Esophagus squamous epithelium (tissue), 5 donors: ENCODE measurements at regions not wholly inside any gene's neighbourhood (a gene's known extent, or its start where the extent isn't known, plus 50 kb on each side); places are given as distances from the start of the nearest gene placed in this dataset.

ENCODE experiments used
- DNase-seq: peaks from one replicate; lab custom pipeline; 2025; lab: John Stamatoyannopoulos, UW
- H3K27ac ChIP-seq, 4 donors: fragments of 200-600 bp; sonication (generic); one replicate each; pipeline ENCODE4 v1.5.1; 2016 to 2019; ENCODE audit warnings: mild to moderate bottlenecking in 1 of 4
- H3K27me3 ChIP-seq, 4 donors: fragments of 200-600 bp; sonication (generic); 1 replicate in 3 of 4; 2 replicates in 1 of 4; pipeline versions ENCODE4 v1.5.1 to v1.6.0; 2017 to 2021; ENCODE audit warnings: antibody characterized with exemption in 1 of 4
- H3K36me3 ChIP-seq, 3 donors: fragments of 200-600 bp; sonication (generic); one replicate each; pipeline ENCODE4 v1.5.1; 2016 to 2019
- H3K4me1 ChIP-seq, 3 donors: fragments of 200-600 bp; sonication (generic); one replicate each; pipeline ENCODE4 v1.5.1; 2017 to 2019
- H3K4me3 ChIP-seq, 4 donors: fragments of 200-600 bp; sonication (generic); 1 replicate in 3 of 4; 2 replicates in 1 of 4; pipeline ENCODE4 v1.5.1; 2016 to 2019; ENCODE audit warnings: mild to moderate bottlenecking in 2 of 4, moderate library complexity in 1 of 4
- H3K9me3 ChIP-seq, 3 donors: fragments of 200-600 bp; sonication (generic); one replicate each; pipeline ENCODE4 v1.5.1; 2016 to 2019
- POLR2A ChIP-seq, 4 donors: fragments of 450-650 bp; IDR thresholded peaks; one replicate each; pipeline ENCODE4 v1.6.1; 2017; ENCODE audit warnings: antibody characterized with exemption in 4 of 4, mild to moderate bottlenecking in 4 of 4, moderate library complexity in 3 of 4
- WGBS, 2 donors: methylation state at CpG; one replicate each; pipeline ENCODE4 v1.1.5; 2018; 5-methylcytosine and 5-hydroxymethylcytosine counted together
- intact Hi-C: fragments of 100-400 bp; cut with DNase I; formaldehyde crosslinking; loops from one replicate; pipeline ENCODE4 v1.15.0; 2022
- TF ChIP-seq, protein P1 (sequence below), 6 experiments: fragments of 450-650 bp in 4 of 6; fragments of 200-600 bp in 2 of 6; sonication (generic) in 2 of 6; IDR thresholded peaks; one replicate each; pipeline ENCODE4 v1.5.1; 2016 to 2019; ENCODE audit warnings: antibody characterized with exemption in 6 of 6, mild to moderate bottlenecking in 4 of 6, moderate library complexity in 4 of 6
- donor health status: DM: yes; HTN: yes; CAD: no.

DNA sequence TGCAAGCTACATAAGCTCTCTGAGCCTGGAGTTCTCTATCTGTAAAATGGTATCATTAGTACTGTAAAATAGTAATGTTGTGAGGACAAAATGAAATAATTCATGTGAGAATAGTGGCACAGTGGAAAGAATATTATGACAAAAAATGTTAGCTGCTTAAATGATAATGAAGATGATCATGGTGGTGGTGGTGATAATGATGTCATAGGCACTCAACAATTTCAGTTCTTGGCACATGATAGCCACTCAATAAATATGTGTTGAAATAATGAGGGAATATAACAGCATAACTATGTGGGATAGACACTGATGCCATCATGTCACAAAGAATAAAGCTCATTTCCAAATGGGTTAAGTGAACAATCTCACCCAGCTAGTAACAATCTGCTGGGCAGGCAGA, 736.3 kb downstream of the EFNB2 start:
- H3K36me3 ChIP-seq, result no peaks in the 10 kb centered on the region
- no peak overlapping the region for H3K4me3 ChIP-seq
- no peak for DNase-seq
- intact Hi-C loops, result no loop called here
- H3K4me1 ChIP-seq, result no peaks in the 10 kb centered on the region
- H3K27me3 ChIP-seq, result no peaks in the 10 kb centered on the region
- H3K27ac ChIP-seq, result no peak overlapping the region
- no peaks in the 10 kb centered on the region for H3K9me3 ChIP-seq
- no peak for TF ChIP-seq POLR2A (IDR thresholded peaks at IDR 0.05)
- TF ChIP-seq, protein P1, sequence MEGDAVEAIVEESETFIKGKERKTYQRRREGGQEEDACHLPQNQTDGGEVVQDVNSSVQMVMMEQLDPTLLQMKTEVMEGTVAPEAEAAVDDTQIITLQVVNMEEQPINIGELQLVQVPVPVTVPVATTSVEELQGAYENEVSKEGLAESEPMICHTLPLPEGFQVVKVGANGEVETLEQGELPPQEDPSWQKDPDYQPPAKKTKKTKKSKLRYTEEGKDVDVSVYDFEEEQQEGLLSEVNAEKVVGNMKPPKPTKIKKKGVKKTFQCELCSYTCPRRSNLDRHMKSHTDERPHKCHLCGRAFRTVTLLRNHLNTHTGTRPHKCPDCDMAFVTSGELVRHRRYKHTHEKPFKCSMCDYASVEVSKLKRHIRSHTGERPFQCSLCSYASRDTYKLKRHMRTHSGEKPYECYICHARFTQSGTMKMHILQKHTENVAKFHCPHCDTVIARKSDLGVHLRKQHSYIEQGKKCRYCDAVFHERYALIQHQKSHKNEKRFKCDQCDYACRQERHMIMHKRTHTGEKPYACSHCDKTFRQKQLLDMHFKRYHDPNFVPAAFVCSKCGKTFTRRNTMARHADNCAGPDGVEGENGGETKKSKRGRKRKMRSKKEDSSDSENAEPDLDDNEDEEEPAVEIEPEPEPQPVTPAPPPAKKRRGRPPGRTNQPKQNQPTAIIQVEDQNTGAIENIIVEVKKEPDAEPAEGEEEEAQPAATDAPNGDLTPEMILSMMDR (IDR thresholded peaks at IDR 0.05), result no peak

- Histone ChIP-seq H3K4me3 (no peak overlapping the region), H3K4me1 (no peaks in the 10 kb centered on the region), H3K27me3 (no peaks in the 10 kb centered on the region), H3K9me3 (no peaks in the 10 kb centered on the region), H3K27ac (no peak overlapping the region), H3K36me3 (no peaks in the 10 kb centered on the region)
- 0 to 44% methylated on average over 1 of the region's 1 CpG for WGBS, 2 donors
- intact Hi-C loops, result no loop called here
- DNase-seq, result no peak
- no peak for TF ChIP-seq POLR2A (IDR thresholded peaks at IDR 0.05)
- TF ChIP-seq, protein P1 (IDR thresholded peaks at IDR 0.05), result no peak
Observed at GRCh38 chr13:105798541-105798940, 736.9 kb downstream of the EFNB2 start.

- no peak for TF ChIP-seq POLR2A (IDR thresholded peaks at IDR 0.05)
- TF ChIP-seq, protein P1 (IDR thresholded peaks at IDR 0.05), result no peak
- Histone ChIP-seq H3K36me3 (no peaks in the 10 kb centered on the region), H3K27me3 (no peaks in the 10 kb centered on the region), H3K9me3 (no peaks in the 10 kb centered on the region), H3K4me1 (no peaks in the 10 kb centered on the region), H3K4me3 (no peak overlapping the region), H3K27ac (no peak overlapping the region)
- DNase-seq, result no peak
- intact Hi-C loops, result no loop called here
- WGBS, 2 donors, result 61 to 82% methylated on average over 3 of the region's 3 CpGs
Observed at GRCh38 chr13:105796081-105796480, 739.4 kb downstream of the EFNB2 start.

DNA sequence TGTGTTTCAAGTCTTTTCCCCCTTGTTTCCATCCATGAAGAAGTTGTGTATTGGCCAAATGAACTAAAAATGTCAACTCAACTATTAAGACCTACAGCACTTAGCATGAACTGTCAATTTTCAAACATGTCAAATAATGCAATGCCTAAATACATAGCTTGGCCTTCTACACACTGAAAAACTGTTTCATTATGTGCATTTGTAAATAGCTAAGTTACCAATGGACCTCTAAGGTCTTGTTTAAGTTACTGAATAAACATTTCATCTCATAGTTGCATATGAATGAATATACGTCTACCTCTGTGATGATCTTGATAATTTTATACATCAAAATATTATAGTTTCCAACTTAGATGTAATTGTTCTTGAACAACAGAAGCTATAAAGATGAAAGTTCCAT, 744.5 kb downstream of the EFNB2 start:
- 83 to 93% methylated on average over 1 of the region's 1 CpG for WGBS, 2 donors
- Histone ChIP-seq H3K36me3 (no peaks in the 10 kb centered on the region), H3K4me3 (no peak overlapping the region), H3K27ac (no peak overlapping the region), H3K27me3 (no peaks in the 10 kb centered on the region), H3K9me3 (no peaks in the 10 kb centered on the region), H3K4me1 (peaks cover 0 to 7% (median 0%) of the 10 kb centered on the region in 3 donors)
- DNase-seq, result no peak
- TF ChIP-seq POLR2A (IDR thresholded peaks at IDR 0.05), result no peak
- TF ChIP-seq, protein P1 (IDR thresholded peaks at IDR 0.05), result no peak
- intact Hi-C loops, result no loop called here

- TF ChIP-seq, protein P1 (IDR thresholded peaks at IDR 0.05), result no peak
- no peak overlapping the region for H3K27ac ChIP-seq
- WGBS, 2 donors, result 66 to 79% methylated on average over 3 of the region's 3 CpGs
- no peak overlapping the region for H3K4me3 ChIP-seq
- H3K4me1 ChIP-seq, result peaks cover 0 to 7% (median 0%) of the 10 kb centered on the region in 3 donors
- no peak for DNase-seq
- H3K36me3 ChIP-seq, result no peaks in the 10 kb centered on the region
- intact Hi-C loops, result no loop called here
- H3K9me3 ChIP-seq, result no peaks in the 10 kb centered on the region
- H3K27me3 ChIP-seq, result no peaks in the 10 kb centered on the region
Observed at GRCh38 chr13:105788530-105788929, 746.9 kb downstream of the EFNB2 start.
